ENCODE measurements at regions not wholly inside any gene's neighbourhood (a gene's known extent, or its start where the extent isn't known, plus 50 kb on each side); places are given as distances from the start of the nearest gene placed in this dataset.

- Mint-ChIP-seq H3K9me3 (peaks cover 6% of the 10 kb centered on the region), H3K27me3 (no peaks in the 10 kb centered on the region), H3K4me3 (no peak overlapping the region), H3K27ac (no peak overlapping the region), H3K36me3 (ENCODE audit: low read depth) (no peaks in the 10 kb centered on the region), H3K4me1 (no peaks in the 10 kb centered on the region)
- no peak for DNase-seq
- intact Hi-C loops (cut with micrococcal nuclease): no loop called here
Observed at GRCh38 chr20:10876558-10876957, 202.8 kb upstream of the JAG1 start.

GRCh38 chr20:10877342-10877741 is 203.5 kb upstream of the JAG1 start:
- intact Hi-C loops (cut with micrococcal nuclease): no loop called here
- Mint-ChIP-seq H3K27ac (no peak overlapping the region), H3K4me1 (no peaks in the 10 kb centered on the region), H3K9me3 (peaks cover 6% of the 10 kb centered on the region), H3K4me3 (no peak overlapping the region), H3K27me3 (no peaks in the 10 kb centered on the region), H3K36me3 (ENCODE audit: low read depth) (no peaks in the 10 kb centered on the region)
- DNase-seq: no peak

- Mint-ChIP-seq H3K36me3 (ENCODE audit: low read depth) (no peaks in the 10 kb centered on the region), H3K4me1 (no peaks in the 10 kb centered on the region), H3K27me3 (no peaks in the 10 kb centered on the region), H3K27ac (no peak overlapping the region), H3K4me3 (no peak overlapping the region), H3K9me3 (peaks cover 6% of the 10 kb centered on the region)
- intact Hi-C loops (cut with micrococcal nuclease): no loop called here
- DNase-seq: no peak
Observed at GRCh38 chr20:10883166-10883565, 209.4 kb upstream of the JAG1 start.

- H3K27ac Mint-ChIP-seq: no peak overlapping the region
- H3K4me3 Mint-ChIP-seq: no peak overlapping the region
- H3K4me1 Mint-ChIP-seq: no peaks in the 10 kb centered on the region
- H3K9me3 Mint-ChIP-seq: peaks cover 8% of the 10 kb centered on the region
- H3K36me3 Mint-ChIP-seq (ENCODE audit: low read depth): no peaks in the 10 kb centered on the region
- no peaks in the 10 kb centered on the region for H3K27me3 Mint-ChIP-seq
- no peak for DNase-seq
- intact Hi-C loops (cut with micrococcal nuclease): no loop called here
Observed at GRCh38 chr20:10893321-10893720, 219.5 kb upstream of the JAG1 start.

- H3K4me3 Mint-ChIP-seq: no peak overlapping the region
- intact Hi-C loops (cut with micrococcal nuclease): no loop called here
- H3K4me1 Mint-ChIP-seq: no peaks in the 10 kb centered on the region
- no peak overlapping the region for H3K27ac Mint-ChIP-seq
- no peaks in the 10 kb centered on the region for H3K36me3 Mint-ChIP-seq (ENCODE audit: low read depth)
- no peaks in the 10 kb centered on the region for H3K9me3 Mint-ChIP-seq
- no peak for DNase-seq
- H3K27me3 Mint-ChIP-seq: no peaks in the 10 kb centered on the region
Observed at GRCh38 chr20:10897336-10897735, 223.5 kb upstream of the JAG1 start.

GRCh38 chr20:10898552-10898951 is 224.8 kb upstream of the JAG1 start:
- no peaks in the 10 kb centered on the region for H3K36me3 Mint-ChIP-seq (ENCODE audit: low read depth)
- no peaks in the 10 kb centered on the region for H3K9me3 Mint-ChIP-seq
- no peak for DNase-seq
- H3K27ac Mint-ChIP-seq: no peak overlapping the region
- H3K4me1 Mint-ChIP-seq: no peaks in the 10 kb centered on the region
- intact Hi-C loops (cut with micrococcal nuclease): no loop called here
- no peak overlapping the region for H3K4me3 Mint-ChIP-seq
- no peaks in the 10 kb centered on the region for H3K27me3 Mint-ChIP-seq

- Mint-ChIP-seq H3K4me3 (no peak overlapping the region), H3K9me3 (no peaks in the 10 kb centered on the region), H3K36me3 (ENCODE audit: low read depth) (no peaks in the 10 kb centered on the region), H3K4me1 (no peaks in the 10 kb centered on the region), H3K27ac (no peak overlapping the region), H3K27me3 (no peaks in the 10 kb centered on the region)
- intact Hi-C loops (cut with micrococcal nuclease): no loop called here
- no peak for DNase-seq
Observed at GRCh38 chr20:10902174-10902573, 228.4 kb upstream of the JAG1 start.

GRCh38 chr20:10902576-10903282 is 228.9 kb upstream of the JAG1 start:
- intact Hi-C loops (cut with micrococcal nuclease): no loop called here
- no peaks in the 10 kb centered on the region for H3K27me3 Mint-ChIP-seq
- no peak for DNase-seq
- H3K4me1 Mint-ChIP-seq: no peaks in the 10 kb centered on the region
- no peak overlapping the region for H3K4me3 Mint-ChIP-seq
- H3K9me3 Mint-ChIP-seq: no peaks in the 10 kb centered on the region
- no peaks in the 10 kb centered on the region for H3K36me3 Mint-ChIP-seq (ENCODE audit: low read depth)
- H3K27ac Mint-ChIP-seq: no peak overlapping the region

GRCh38 chr20:10906834-10907233 is 233.0 kb upstream of the JAG1 start:
- Mint-ChIP-seq H3K27me3 (no peaks in the 10 kb centered on the region), H3K9me3 (no peaks in the 10 kb centered on the region), H3K4me1 (no peaks in the 10 kb centered on the region), H3K27ac (no peak overlapping the region), H3K4me3 (no peak overlapping the region), H3K36me3 (ENCODE audit: low read depth) (no peaks in the 10 kb centered on the region)
- no peak for DNase-seq
- intact Hi-C loops (cut with micrococcal nuclease): no loop called here

- Mint-ChIP-seq H3K36me3 (ENCODE audit: low read depth) (no peaks in the 10 kb centered on the region), H3K27ac (no peak overlapping the region), H3K27me3 (no peaks in the 10 kb centered on the region), H3K4me1 (no peaks in the 10 kb centered on the region), H3K9me3 (no peaks in the 10 kb centered on the region), H3K4me3 (no peak overlapping the region)
- DNase-seq: no peak
- intact Hi-C loops (cut with micrococcal nuclease): no loop called here
Observed at GRCh38 chr20:10909803-10910202, 236.0 kb upstream of the JAG1 start.

- no peaks in the 10 kb centered on the region for H3K9me3 Mint-ChIP-seq
- intact Hi-C loops (cut with micrococcal nuclease): no loop called here
Observed at GRCh38 chr20:10910535-10911178, 236.9 kb upstream of the JAG1 start.

GRCh38 chr20:10911298-10911697 is 237.5 kb upstream of the JAG1 start:
- Mint-ChIP-seq H3K27ac (no peak overlapping the region), H3K4me1 (no peaks in the 10 kb centered on the region), H3K36me3 (ENCODE audit: low read depth) (no peaks in the 10 kb centered on the region), H3K9me3 (no peaks in the 10 kb centered on the region), H3K27me3 (no peaks in the 10 kb centered on the region), H3K4me3 (no peak overlapping the region)
- intact Hi-C loops (cut with micrococcal nuclease): no loop called here
- DNase-seq: no peak

More at GRCh38 chr20:10910535-10911178, 236.9 kb upstream of the JAG1 start:
- no peaks in the 10 kb centered on the region for H3K4me1 Mint-ChIP-seq
- DNase-seq: no peak
- H3K36me3 Mint-ChIP-seq (ENCODE audit: low read depth): no peaks in the 10 kb centered on the region
- no peaks in the 10 kb centered on the region for H3K27me3 Mint-ChIP-seq
- H3K4me3 Mint-ChIP-seq: no peak overlapping the region
- H3K27ac Mint-ChIP-seq: no peak overlapping the region

GRCh38 chr20:10915815-10916214 is 242.0 kb upstream of the JAG1 start:
- Mint-ChIP-seq H3K4me3 (no peak overlapping the region), H3K27me3 (no peaks in the 10 kb centered on the region), H3K36me3 (ENCODE audit: low read depth) (no peaks in the 10 kb centered on the region), H3K4me1 (no peaks in the 10 kb centered on the region), H3K9me3 (peaks cover 4% of the 10 kb centered on the region), H3K27ac (no peak overlapping the region)
- intact Hi-C loops (cut with micrococcal nuclease): no loop called here
- DNase-seq: no peak

GRCh38 chr20:10916312-10916711 is 242.5 kb upstream of the JAG1 start:
- Mint-ChIP-seq H3K27me3 (no peaks in the 10 kb centered on the region), H3K27ac (no peak overlapping the region), H3K4me3 (no peak overlapping the region), H3K4me1 (no peaks in the 10 kb centered on the region), H3K36me3 (ENCODE audit: low read depth) (no peaks in the 10 kb centered on the region), H3K9me3 (peaks cover 4% of the 10 kb centered on the region)
- intact Hi-C loops (cut with micrococcal nuclease): no loop called here
- DNase-seq: no peak

GRCh38 chr20:10917826-10918225 is 244.0 kb upstream of the JAG1 start:
- Mint-ChIP-seq H3K4me1 (no peaks in the 10 kb centered on the region), H3K4me3 (no peak overlapping the region), H3K27me3 (no peaks in the 10 kb centered on the region), H3K36me3 (ENCODE audit: low read depth) (no peaks in the 10 kb centered on the region), H3K27ac (no peak overlapping the region), H3K9me3 (peaks cover 4% of the 10 kb centered on the region)
- intact Hi-C loops (cut with micrococcal nuclease): no loop called here
- no peak for DNase-seq
